ENCODE measurements at regions not wholly inside any gene's neighbourhood (a gene's known extent, or its start where the extent isn't known, plus 50 kb on each side); places are given as distances from the start of the nearest gene placed in this dataset.
A peak's percentile ranks its signal among the peaks of the same experiment; 100 is the strongest.
"Not testable (repeated sequence)": the region's sequence is repeated elsewhere in the genome, so short reads cannot be mapped to it uniquely, and the experiment has no call there.

- H3K9me2 ChIP-seq (ENCODE audit: insufficient read depth), result peaks cover 4% of the 10 kb centered on the region; the same call in 1 of the 2 replicates
- H3K27me3 ChIP-seq (ENCODE audit: insufficient read depth), result no peaks in the 10 kb centered on the region
- H3K27me3 Mint-ChIP-seq (ENCODE audit: insufficient read depth, low read depth, poor library complexity), result no peaks in the 10 kb centered on the region
Observed at GRCh38 chr13:59439776-59440428, 723.8 kb downstream of the DIAPH3 start.

GRCh38 chr13:59441068-59441467, 722.7 kb downstream of the DIAPH3 start:
- Histone ChIP-seq H2AFZ (peak overlapping the region; percentile 63; the same call in 1 of the 2 replicates), H3K4me1 (ENCODE audit: insufficient read depth) (peaks cover 16% of the 10 kb centered on the region)
- ATAC-seq; H4K20me1 ChIP-seq (replicated peaks; ENCODE audit: insufficient read depth); H3K79me2 ChIP-seq (replicated peaks; ENCODE audit: insufficient read depth); H3K27me3 Mint-ChIP-seq (ENCODE audit: insufficient read depth, low read depth, poor library complexity); H3K36me3 ChIP-seq (ENCODE audit: insufficient read depth); DNase-seq (ENCODE audit: low spot score); H3K27ac Mint-ChIP-seq; H3K27ac ChIP-seq (ENCODE audit: low read depth); H3K4me2 ChIP-seq; H3K4me3 ChIP-seq; H3K9me2 ChIP-seq (ENCODE audit: insufficient read depth); H3K4me3 Mint-ChIP-seq; H3F3A ChIP-seq (replicated peaks; ENCODE audit: low read depth); H3K27me3 ChIP-seq (ENCODE audit: insufficient read depth): not testable (repeated sequence)
- Mint-ChIP-seq H3K9me3 (peaks cover 14% of the 10 kb centered on the region), H3K36me3 (ENCODE audit: low read depth) (peaks cover 10% of the 10 kb centered on the region), H3K4me1 (peaks cover 39% of the 10 kb centered on the region)

More at GRCh38 chr13:59439776-59440428, 723.8 kb downstream of the DIAPH3 start:
- Histone ChIP-seq H3K79me2 (replicated peaks; ENCODE audit: insufficient read depth) (no peaks in the 10 kb centered on the region), H4K20me1 (replicated peaks; ENCODE audit: insufficient read depth) (no peaks in the 10 kb centered on the region), H3K4me2 (no peak overlapping the region), H3F3A (replicated peaks; ENCODE audit: low read depth) (no peaks in the 10 kb centered on the region), H3K4me3 (no peak overlapping the region), H2AFZ (no peak overlapping the region), H3K27ac (ENCODE audit: low read depth) (no peak overlapping the region), H3K4me1 (ENCODE audit: insufficient read depth) (peaks cover 8% of the 10 kb centered on the region), H3K36me3 (ENCODE audit: insufficient read depth) (no peaks in the 10 kb centered on the region)
- Mint-ChIP-seq H3K9me3 (peaks cover 14% of the 10 kb centered on the region), H3K27ac (no peak overlapping the region), H3K36me3 (ENCODE audit: low read depth) (peaks cover 10% of the 10 kb centered on the region), H3K4me3 (no peak overlapping the region), H3K4me1 (peaks cover 28% of the 10 kb centered on the region)
- TF ChIP-seq REST (IDR thresholded peaks at IDR 0.05; ENCODE audit: unreplicated experiment), result no peak
- TF ChIP-seq ETS1 (IDR thresholded peaks at IDR 0.05), result no peak
- no peak for TF ChIP-seq CREB1 (CRISPR knock-in tag; IDR thresholded peaks at IDR 0.05; ENCODE audit: low read depth)
- TF ChIP-seq JUNB (IDR thresholded peaks at IDR 0.05; ENCODE audit: unreplicated experiment), result no peak
- no peak for TF ChIP-seq POLR2AphosphoS5 (IDR thresholded peaks at IDR 0.05; ENCODE audit: low read depth)
- no peak for TF ChIP-seq ZNF331 (CRISPR knock-in tag; IDR thresholded peaks at IDR 0.05; ENCODE audit: low read depth)
- TF ChIP-seq ZNF114 (CRISPR knock-in tag; IDR thresholded peaks at IDR 0.05), result no peak
- no peak for TF ChIP-seq STAT1 (IDR thresholded peaks at IDR 0.05; ENCODE audit: unreplicated experiment)
- no peak for TF ChIP-seq EZH2phosphoT487 (IDR thresholded peaks at IDR 0.05; ENCODE audit: unreplicated experiment)
- TF ChIP-seq EZH2 (IDR thresholded peaks at IDR 0.05; ENCODE audit: low read depth, unreplicated experiment), result no peak
- DNase-seq (ENCODE audit: low spot score), result no peak
- no peak for ATAC-seq

All from GM23338 (cell line).